ENCODE measurements at regions not wholly inside any gene's neighbourhood (a gene's known extent, or its start where the extent isn't known, plus 50 kb on each side); places are given as distances from the start of the nearest gene placed in this dataset.

- Mint-ChIP-seq H3K27ac (no peak overlapping the region), H3K4me3 (ENCODE audit: low read depth) (no peak overlapping the region), H3K27me3 (no peaks in the 10 kb centered on the region), H3K36me3 (ENCODE audit: insufficient read depth) (no peaks in the 10 kb centered on the region), H3K4me1 (ENCODE audit: low read depth) (no peaks in the 10 kb centered on the region), H3K9me3 (ENCODE audit: low read depth) (peaks cover 7% of the 10 kb centered on the region)
- TF ChIP-seq CTCF (IDR thresholded peaks at IDR 0.05; ENCODE audit: unreplicated experiment): peak; percentile 22
- no peak for DNase-seq (ENCODE audit: low spot score, unreplicated experiment)
Measured at GRCh38 chr16:87190288-87191230, 126.6 kb downstream of the C16orf95 start.

GRCh38 chr16:87192452-87193073, 124.6 kb downstream of the C16orf95 start:
- TF ChIP-seq CTCF (IDR thresholded peaks at IDR 0.05; ENCODE audit: unreplicated experiment): no peak
- Mint-ChIP-seq H3K9me3 (ENCODE audit: low read depth) (no peaks in the 10 kb centered on the region), H3K4me1 (ENCODE audit: low read depth) (no peaks in the 10 kb centered on the region), H3K36me3 (ENCODE audit: insufficient read depth) (no peaks in the 10 kb centered on the region), H3K4me3 (ENCODE audit: low read depth) (no peak overlapping the region), H3K27ac (no peak overlapping the region), H3K27me3 (peaks cover 4% of the 10 kb centered on the region)
- no peak for DNase-seq (ENCODE audit: low spot score, unreplicated experiment)

- H3K27me3 Mint-ChIP-seq: peaks cover 18% of the 10 kb centered on the region
- no peaks in the 10 kb centered on the region for H3K36me3 Mint-ChIP-seq (ENCODE audit: insufficient read depth)
- no peaks in the 10 kb centered on the region for H3K9me3 Mint-ChIP-seq (ENCODE audit: low read depth)
- TF ChIP-seq CTCF (IDR thresholded peaks at IDR 0.05; ENCODE audit: unreplicated experiment): no peak
- H3K27ac Mint-ChIP-seq: no peak overlapping the region
- H3K4me3 Mint-ChIP-seq (ENCODE audit: low read depth): no peak overlapping the region
- H3K4me1 Mint-ChIP-seq (ENCODE audit: low read depth): peaks cover 2% of the 10 kb centered on the region
- DNase-seq (ENCODE audit: low spot score, unreplicated experiment): no peak
Measured at GRCh38 chr16:87194172-87194571, 123.0 kb downstream of the C16orf95 start.

GRCh38 chr16:87195161-87195560, 122.0 kb downstream of the C16orf95 start:
- Mint-ChIP-seq H3K27ac (no peak overlapping the region), H3K27me3 (peaks cover 26% of the 10 kb centered on the region), H3K9me3 (ENCODE audit: low read depth) (no peaks in the 10 kb centered on the region), H3K4me3 (ENCODE audit: low read depth) (no peak overlapping the region), H3K36me3 (ENCODE audit: insufficient read depth) (no peaks in the 10 kb centered on the region), H3K4me1 (ENCODE audit: low read depth) (peaks cover 5% of the 10 kb centered on the region)
- TF ChIP-seq CTCF (IDR thresholded peaks at IDR 0.05; ENCODE audit: unreplicated experiment): no peak
- DNase-seq (ENCODE audit: low spot score, unreplicated experiment): no peak

GRCh38 chr16:87196231-87196630, 121.0 kb downstream of the C16orf95 start:
- no peak overlapping the region for H3K4me3 Mint-ChIP-seq (ENCODE audit: low read depth)
- TF ChIP-seq CTCF (IDR thresholded peaks at IDR 0.05; ENCODE audit: unreplicated experiment): no peak
- H3K4me1 Mint-ChIP-seq (ENCODE audit: low read depth): peaks cover 5% of the 10 kb centered on the region
- peaks cover 32% of the 10 kb centered on the region for H3K27me3 Mint-ChIP-seq
- H3K36me3 Mint-ChIP-seq (ENCODE audit: insufficient read depth): no peaks in the 10 kb centered on the region
- H3K27ac Mint-ChIP-seq: no peak overlapping the region
- no peaks in the 10 kb centered on the region for H3K9me3 Mint-ChIP-seq (ENCODE audit: low read depth)
- no peak for DNase-seq (ENCODE audit: low spot score, unreplicated experiment)
